CD4-positive, alpha-beta T cell treated with Interleukin-15 for 4 hours (primary cell): ENCODE measurements at regions not wholly inside any gene's neighbourhood (a gene's known extent, or its start where the extent isn't known, plus 50 kb on each side); places are given as distances from the start of the nearest gene placed in this dataset.
"Not testable (repeated sequence)": the region's sequence is repeated elsewhere in the genome, so short reads cannot be mapped to it uniquely, and the experiment has no call there.

Experiments
- DNase-seq: peaks from one replicate; pipeline ENCODE4 v3.0.0-alpha.2; 2020; ENCODE audit warnings: low spot score

- DNase-seq: not testable (repeated sequence)
Observed at GRCh38 chr2:145519254-145519653, 999.3 kb upstream of the ZEB2 start.

- DNase-seq: no peak
Observed at GRCh38 chr2:145511946-145512345, 992.0 kb upstream of the ZEB2 start.

- DNase-seq: no peak
Observed at GRCh38 chr2:145503511-145503910, 983.6 kb upstream of the ZEB2 start.

- DNase-seq: no peak
Observed at GRCh38 chr2:145501920-145502319, 982.0 kb upstream of the ZEB2 start.

- DNase-seq: no peak
Observed at GRCh38 chr2:145495590-145495989, 975.7 kb upstream of the ZEB2 start.

GRCh38 chr2:145494441-145494840 is 974.5 kb upstream of the ZEB2 start:
- DNase-seq: no peak

- no peak for DNase-seq
Observed at GRCh38 chr2:145488571-145488970, 968.7 kb upstream of the ZEB2 start.

- DNase-seq: no peak
Observed at GRCh38 chr2:145484448-145485097, 964.7 kb upstream of the ZEB2 start.

- DNase-seq: no peak
Observed at GRCh38 chr2:145483854-145484253, 963.9 kb upstream of the ZEB2 start.

GRCh38 chr2:145481334-145481922 is 961.5 kb upstream of the ZEB2 start:
- DNase-seq: no peak

- DNase-seq: no peak
Observed at GRCh38 chr2:145464866-145465265, 944.9 kb upstream of the ZEB2 start.

- no peak for DNase-seq
Observed at GRCh38 chr2:145460112-145460511, 940.2 kb upstream of the ZEB2 start.

GRCh38 chr2:145431181-145431951 is 911.4 kb upstream of the ZEB2 start:
- no peak for DNase-seq

- DNase-seq: no peak
Observed at GRCh38 chr2:145423809-145424208, 903.9 kb upstream of the ZEB2 start.

GRCh38 chr2:145422576-145422975 is 902.7 kb upstream of the ZEB2 start:
- DNase-seq: no peak

- no peak for DNase-seq
Observed at GRCh38 chr2:145421841-145422240, 901.9 kb upstream of the ZEB2 start.

GRCh38 chr2:145416640-145417039 is 896.7 kb upstream of the ZEB2 start:
- no peak for DNase-seq

- DNase-seq: no peak
Observed at GRCh38 chr2:145415151-145415550, 895.2 kb upstream of the ZEB2 start.

- no peak for DNase-seq
Observed at GRCh38 chr2:145413261-145414030, 893.5 kb upstream of the ZEB2 start.

- no peak for DNase-seq
Observed at GRCh38 chr2:145412155-145412554, 892.2 kb upstream of the ZEB2 start.

GRCh38 chr2:145411493-145411892 is 891.6 kb upstream of the ZEB2 start:
- DNase-seq: no peak

- no peak for DNase-seq
Observed at GRCh38 chr2:145410086-145410485, 890.2 kb upstream of the ZEB2 start.

GRCh38 chr2:145408980-145409379 is 889.1 kb upstream of the ZEB2 start:
- DNase-seq: no peak
